H9 (cell line): ENCODE measurements at regions not wholly inside any gene's neighbourhood (a gene's known extent, or its start where the extent isn't known, plus 50 kb on each side); places are given as distances from the start of the nearest gene placed in this dataset.

Experiments used
- DNase-seq: peaks from one replicate; pipeline ENCODE4 v3.0.0-alpha.2; 2017
- H2AFZ ChIP-seq: one replicate; pipeline ENCODE4 v1.6.1; 2013; ENCODE audit warnings: mild to moderate bottlenecking, low read length, control low read depth, moderate library complexity
- H2AK5ac ChIP-seq: 2 replicates; pipeline ENCODE4 v1.6.1; 2013; ENCODE audit warnings: low read length, control low read depth, mixed read lengths; ENCODE audit not compliant: insufficient read length
- H2BK120ac ChIP-seq: one replicate; pipeline ENCODE4 v1.6.1; 2013; ENCODE audit warnings: low read depth, mild to moderate bottlenecking, low read length, control low read depth, inconsistent platforms; ENCODE audit not compliant: poor library complexity, severe bottlenecking
- H2BK12ac ChIP-seq: 2 replicates; pipeline ENCODE4 v1.6.1; 2013; ENCODE audit warnings: low read length, control low read depth, mixed read lengths, low read depth; ENCODE audit not compliant: insufficient read length
- H2BK15ac ChIP-seq: 2 replicates; pipeline ENCODE4 v1.6.1; 2013; ENCODE audit warnings: low read depth, low read length, control low read depth
- H2BK20ac ChIP-seq: one replicate; pipeline ENCODE4 v1.6.1; 2013; ENCODE audit warnings: low read depth, mild to moderate bottlenecking, low read length, control low read depth, inconsistent platforms; ENCODE audit not compliant: poor library complexity, severe bottlenecking
- H2BK5ac ChIP-seq: 2 replicates; pipeline ENCODE4 v1.6.1; 2013; ENCODE audit warnings: low read length, control low read depth, mixed read lengths; ENCODE audit not compliant: insufficient read length
- H3K14ac ChIP-seq: 2 replicates; pipeline ENCODE4 v1.6.1; 2013; ENCODE audit warnings: low read length, control low read depth; ENCODE audit not compliant: insufficient read depth
- H3K18ac ChIP-seq: 2 replicates; pipeline ENCODE4 v1.6.1; 2013; ENCODE audit warnings: low read depth, mild to moderate bottlenecking, mixed read lengths, low read length, control low read depth; ENCODE audit not compliant: insufficient read length
- H3K23ac ChIP-seq: 2 replicates; pipeline ENCODE4 v1.6.1; 2013; ENCODE audit warnings: low read length, control low read depth, mixed read lengths, low read depth; ENCODE audit not compliant: insufficient read length
- H3K23me2 ChIP-seq: 2 replicates; pipeline ENCODE4 v1.6.1; 2013; ENCODE audit warnings: low read depth, mild to moderate bottlenecking, mixed read lengths, low read length, control low read depth; ENCODE audit not compliant: insufficient read length, poor library complexity, severe bottlenecking
- H3K27ac ChIP-seq: 2 replicates; pipeline ENCODE4 v1.5.1; 2013; ENCODE audit warnings: low read length, control low read depth, mixed read lengths, low read depth; ENCODE audit not compliant: insufficient read length
- H3K27me3 ChIP-seq: 2 replicates; pipeline ENCODE4 v1.6.1; 2013; ENCODE audit warnings: low read length, control low read depth, inconsistent platforms; ENCODE audit not compliant: insufficient read depth
- H3K4ac ChIP-seq: 2 replicates; pipeline ENCODE4 v1.6.1; 2013; ENCODE audit warnings: low read depth, mild to moderate bottlenecking, control low read depth, inconsistent platforms, low read length, moderate library complexity
- H3K4me1 ChIP-seq: 2 replicates; pipeline ENCODE4 v1.6.1; 2013; ENCODE audit warnings: low read length, control low read depth, inconsistent platforms; ENCODE audit not compliant: insufficient read depth
- H3K4me2 ChIP-seq: 2 replicates; pipeline ENCODE4 v1.6.1; 2013; ENCODE audit warnings: low read length, control low read depth, mixed read lengths; ENCODE audit not compliant: insufficient read length, insufficient read depth
- H3K56ac ChIP-seq: 2 replicates; pipeline ENCODE4 v1.6.1; 2013; ENCODE audit warnings: low read depth, mild to moderate bottlenecking, mixed read lengths, low read length, control low read depth; ENCODE audit not compliant: insufficient read length
- H3K79me1 ChIP-seq: 2 replicates; pipeline ENCODE4 v1.6.1; 2013; ENCODE audit warnings: low read depth, mild to moderate bottlenecking, moderate library complexity, low read length, control low read depth, inconsistent platforms; ENCODE audit not compliant: insufficient read depth, poor library complexity, severe bottlenecking
- H3K79me2 ChIP-seq: 2 replicates; pipeline ENCODE4 v1.6.1; 2013; ENCODE audit warnings: low read length, control low read depth, inconsistent platforms; ENCODE audit not compliant: insufficient read depth
- H3K9ac ChIP-seq: 2 replicates; pipeline ENCODE4 v1.6.1; 2013; ENCODE audit warnings: low read length, control low read depth, mixed read lengths; ENCODE audit not compliant: insufficient read length; ENCODE audit errors: extremely low read depth
- H3K9me3 ChIP-seq: one replicate; pipeline ENCODE4 v1.6.1; 2013; ENCODE audit warnings: low read depth, low read length, inconsistent platforms; ENCODE audit not compliant: control insufficient read depth
- H3T11ph ChIP-seq: one replicate; pipeline ENCODE4 v1.6.1; 2013; ENCODE audit warnings: mild to moderate bottlenecking, low read length, control low read depth, inconsistent platforms
- H4K20me1 ChIP-seq: one replicate; pipeline ENCODE4 v1.6.1; 2013; ENCODE audit not compliant: control insufficient read depth, insufficient read length, insufficient read depth
- H4K5ac ChIP-seq: 2 replicates; pipeline ENCODE4 v1.6.1; 2013; ENCODE audit warnings: low read depth, mild to moderate bottlenecking, mixed read lengths, low read length, control low read depth; ENCODE audit not compliant: insufficient read length
- H4K8ac ChIP-seq: replicated peaks from 2 replicates; pipeline ENCODE4 v1.6.1; 2013; ENCODE audit warnings: low read length, control low read depth, mixed read lengths, low read depth; ENCODE audit not compliant: insufficient read length
- H4K91ac ChIP-seq: 2 replicates; pipeline ENCODE4 v1.6.1; 2013; ENCODE audit warnings: low read depth, mild to moderate bottlenecking, moderate library complexity, mixed read lengths, low read length, control low read depth; ENCODE audit not compliant: insufficient read length
- H3K27ac Mint-ChIP-seq, 3 experiments: 2 replicates in 2 of 3; 3 replicates in 1 of 3; pipeline ENCODE4 v1.8.0; 2020 to 2021; ENCODE audit warnings: mixed read lengths in 3 of 3, mild to moderate bottlenecking in 1 of 3, moderate library complexity in 1 of 3
- H3K27me3 Mint-ChIP-seq: 2 replicates; pipeline ENCODE4 v1.8.0; 2021; ENCODE audit warnings: low read depth, mild to moderate bottlenecking, moderate library complexity, mixed read lengths
- H3K36me3 Mint-ChIP-seq, 3 experiments: 2 replicates in 2 of 3; 3 replicates in 1 of 3; pipeline ENCODE4 v1.8.0; 2020 to 2021; ENCODE audit warnings: low read depth in 3 of 3, mixed read lengths in 3 of 3; ENCODE audit not compliant: insufficient read depth in 1 of 3
- H3K4me1 Mint-ChIP-seq, 2 experiments: 2 replicates each; pipeline ENCODE4 v1.8.0; 2020; ENCODE audit warnings: mixed read lengths in 2 of 2
- H3K4me3 Mint-ChIP-seq, 2 experiments: 2 replicates in 1 of 2; 3 replicates in 1 of 2; pipeline ENCODE4 v1.8.0; 2020 to 2021; ENCODE audit warnings: mild to moderate bottlenecking in 2 of 2, mixed read lengths in 2 of 2, moderate library complexity in 1 of 2
- H3K9me3 Mint-ChIP-seq, 2 experiments: 2 replicates in 1 of 2; 3 replicates in 1 of 2; pipeline ENCODE4 v1.8.0; 2020; ENCODE audit warnings: mild to moderate bottlenecking in 2 of 2, mixed read lengths in 2 of 2, moderate library complexity in 1 of 2
- WGBS: extraction: QIAGEN DNeasy Blood & Tissue Kit; methylation state at CpG from one replicate; pipeline ENCODE4 v1.1.7; 2013; ENCODE audit warnings: missing lambda C conversion rate, low lambda C conversion rate, mixed read lengths; ENCODE audit not compliant: insufficient read length; ENCODE audit errors: extremely low coverage; 5-methylcytosine and 5-hydroxymethylcytosine counted together
- TF ChIP-seq, protein P1 (sequence below): fragments of 200-600 bp; sonication (generic); conservative IDR thresholded peaks from 3 replicates; pipeline ENCODE4 v1.8.0; 2021; ENCODE audit warnings: antibody characterized with exemption, mild to moderate bottlenecking

DNA sequence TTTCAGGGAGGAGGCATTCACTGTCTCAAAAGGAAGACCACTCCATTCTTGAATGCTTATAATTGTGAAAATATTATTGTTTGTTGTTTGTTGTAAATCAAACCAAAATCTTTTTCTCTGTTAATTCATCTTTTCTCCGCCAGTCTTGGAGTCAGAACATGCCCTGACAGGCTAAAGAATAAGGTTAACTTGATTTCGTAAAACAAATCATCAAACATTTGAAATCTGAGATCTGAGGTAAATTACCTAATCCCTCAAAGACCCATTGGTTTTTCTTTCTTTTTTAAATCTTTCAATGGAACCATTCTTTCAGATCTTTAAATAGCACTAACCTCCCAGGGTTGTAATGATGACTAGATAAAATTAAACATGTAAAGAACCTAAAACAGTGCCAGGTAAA lies 430.1 kb upstream of the PTBP2 start:
- H3K9ac ChIP-seq = no peak overlapping the region
- no CpG with 5 or more reads among the region's 2 CpGs for WGBS

More for the DNA sequence above, 430.1 kb upstream of the PTBP2 start:
- H2AK5ac ChIP-seq = no peak overlapping the region
- H3K56ac ChIP-seq = no peak overlapping the region
- H3K27me3 ChIP-seq = no peaks in the 10 kb centered on the region
- no peak overlapping the region for H4K91ac ChIP-seq
- no peak for DNase-seq
- Mint-ChIP-seq H3K36me3 (peaks cover 9 to 21% (median 16%) of the 10 kb centered on the region in 3 experiments), H3K9me3 (peaks cover 17 to 18% of the 10 kb centered on the region in 2 experiments), H3K27me3 (no peaks in the 10 kb centered on the region), H3K27ac (no peak overlapping the region; a peak in 1 of 7 replicates), H3K4me1 (peaks cover 32 to 35% of the 10 kb centered on the region in 2 experiments), H3K4me3 (no peak overlapping the region)
- H3K18ac ChIP-seq = no peak overlapping the region
- TF ChIP-seq, protein P1, sequence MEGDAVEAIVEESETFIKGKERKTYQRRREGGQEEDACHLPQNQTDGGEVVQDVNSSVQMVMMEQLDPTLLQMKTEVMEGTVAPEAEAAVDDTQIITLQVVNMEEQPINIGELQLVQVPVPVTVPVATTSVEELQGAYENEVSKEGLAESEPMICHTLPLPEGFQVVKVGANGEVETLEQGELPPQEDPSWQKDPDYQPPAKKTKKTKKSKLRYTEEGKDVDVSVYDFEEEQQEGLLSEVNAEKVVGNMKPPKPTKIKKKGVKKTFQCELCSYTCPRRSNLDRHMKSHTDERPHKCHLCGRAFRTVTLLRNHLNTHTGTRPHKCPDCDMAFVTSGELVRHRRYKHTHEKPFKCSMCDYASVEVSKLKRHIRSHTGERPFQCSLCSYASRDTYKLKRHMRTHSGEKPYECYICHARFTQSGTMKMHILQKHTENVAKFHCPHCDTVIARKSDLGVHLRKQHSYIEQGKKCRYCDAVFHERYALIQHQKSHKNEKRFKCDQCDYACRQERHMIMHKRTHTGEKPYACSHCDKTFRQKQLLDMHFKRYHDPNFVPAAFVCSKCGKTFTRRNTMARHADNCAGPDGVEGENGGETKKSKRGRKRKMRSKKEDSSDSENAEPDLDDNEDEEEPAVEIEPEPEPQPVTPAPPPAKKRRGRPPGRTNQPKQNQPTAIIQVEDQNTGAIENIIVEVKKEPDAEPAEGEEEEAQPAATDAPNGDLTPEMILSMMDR = no peak
- H4K20me1 ChIP-seq = no peaks in the 10 kb centered on the region
- H3K23ac ChIP-seq = no peak overlapping the region
- no peak overlapping the region for H3K14ac ChIP-seq
- H2BK5ac ChIP-seq = no peak overlapping the region
- H3K4me2 ChIP-seq = no peak overlapping the region
- no peak overlapping the region for H2BK12ac ChIP-seq
- H3K4ac ChIP-seq = no peak overlapping the region
- no peak overlapping the region for H3T11ph ChIP-seq
- H3K4me1 ChIP-seq = no peaks in the 10 kb centered on the region
- H3K79me2 ChIP-seq = no peaks in the 10 kb centered on the region
- H2AFZ ChIP-seq = no peak overlapping the region
- no peak overlapping the region for H4K5ac ChIP-seq
- H4K8ac ChIP-seq = no peak overlapping the region
- H3K9me3 ChIP-seq = no peaks in the 10 kb centered on the region
- no peak overlapping the region for H3K27ac ChIP-seq
- no peaks in the 10 kb centered on the region for H3K79me1 ChIP-seq
- H2BK15ac ChIP-seq = no peak overlapping the region
- H2BK120ac ChIP-seq = no peak overlapping the region
- no peak overlapping the region for H2BK20ac ChIP-seq
- H3K23me2 ChIP-seq = no peaks in the 10 kb centered on the region
